SK-N-SH treated with all-trans-retinoic acid at 6 μM for 48 hours (cell line): ENCODE measurements at regions not wholly inside any gene's neighbourhood (a gene's known extent, or its start where the extent isn't known, plus 50 kb on each side); places are given as distances from the start of the nearest gene placed in this dataset.
A peak's percentile ranks its signal among the peaks of the same experiment; 100 is the strongest.

ENCODE experiments used
- ATAC-seq: fragments of 200-7000 bp; cut with Tn5 transposase; 3 replicates; pipeline ENCODE4 v1.9.1; 2020; ENCODE audit warnings: mild to moderate bottlenecking, moderate library complexity
- CREB5 ChIP-seq: fragments of 250-450 bp; sonication (Bioruptor Pico); IDR thresholded peaks from 2 replicates; pipeline ENCODE4 v1.5.1; 2020; ENCODE audit warnings: low read depth, mild to moderate bottlenecking, moderate library complexity
- CSDC2 ChIP-seq: fragments of 250-450 bp; sonication (Bioruptor Pico); IDR thresholded peaks from 2 replicates; pipeline ENCODE4 v1.5.0; 2020; ENCODE audit warnings: mild to moderate bottlenecking, moderate library complexity
- CSRNP3 ChIP-seq: fragments of 250-450 bp; sonication (Bioruptor Pico); IDR thresholded peaks from 2 replicates; pipeline ENCODE4 v1.5.1; 2021; ENCODE audit warnings: mild to moderate bottlenecking, moderate library complexity
- ESRRG ChIP-seq: fragments of 250-450 bp; sonication (Bioruptor Pico); IDR thresholded peaks from 2 replicates; pipeline ENCODE4 v1.6.1; 2021; ENCODE audit warnings: mild to moderate bottlenecking
- GLIS3 ChIP-seq: fragments of 250-450 bp; sonication (Bioruptor Pico); IDR thresholded peaks from 2 replicates; pipeline ENCODE4 v1.5.0; 2020; ENCODE audit warnings: mild to moderate bottlenecking, moderate library complexity
- ISL1 ChIP-seq: fragments of 250-450 bp; sonication (Bioruptor Pico); IDR thresholded peaks from 2 replicates; pipeline ENCODE4 v2.1.2; 2022; ENCODE audit warnings: mild to moderate bottlenecking, moderate library complexity
- OSR1 ChIP-seq: fragments of 250-450 bp; sonication (Bioruptor Pico); IDR thresholded peaks from 2 replicates; pipeline ENCODE4 v1.8.0; 2022; ENCODE audit warnings: moderate library complexity, mild to moderate bottlenecking, inconsistent platforms
- POU6F1 ChIP-seq: fragments of 250-450 bp; sonication (Bioruptor Pico); IDR thresholded peaks from 2 replicates; pipeline ENCODE4 v1.8.0; 2021; ENCODE audit warnings: low read depth, mild to moderate bottlenecking, moderate library complexity, borderline replicate concordance
- PPARA ChIP-seq: fragments of 250-450 bp; sonication (Bioruptor Pico); IDR thresholded peaks from 2 replicates; pipeline ENCODE4 v1.5.0; 2020; ENCODE audit warnings: mild to moderate bottlenecking, borderline replicate concordance
- RARB ChIP-seq: fragments of 250-450 bp; sonication (Bioruptor Pico); IDR thresholded peaks from 2 replicates; pipeline ENCODE4 v1.8.0; 2021; ENCODE audit warnings: mild to moderate bottlenecking, moderate library complexity
- SNAI2 ChIP-seq: fragments of 250-450 bp; sonication (Bioruptor Pico); IDR thresholded peaks from 2 replicates; pipeline ENCODE4 v1.5.0; 2020; ENCODE audit warnings: mild to moderate bottlenecking, moderate library complexity
- TCF4 ChIP-seq: fragments of 250-450 bp; sonication (Bioruptor Pico); IDR thresholded peaks from 2 replicates; pipeline ENCODE4 v1.8.0; 2021; ENCODE audit warnings: mild to moderate bottlenecking, moderate library complexity, borderline replicate concordance
- TOX ChIP-seq: fragments of 250-450 bp; sonication (Bioruptor Pico); IDR thresholded peaks from 2 replicates; pipeline ENCODE4 v1.8.0; 2021; ENCODE audit warnings: mild to moderate bottlenecking, moderate library complexity, borderline replicate concordance
- ZFP3 ChIP-seq: fragments of 250-450 bp; sonication (Bioruptor Pico); IDR thresholded peaks from 2 replicates; pipeline ENCODE4 v1.5.0; 2020; ENCODE audit warnings: mild to moderate bottlenecking, moderate library complexity
- ZFP30 ChIP-seq: fragments of 450-650 bp; formaldehyde crosslinking; IDR thresholded peaks from 2 replicates; pipeline ENCODE4 v1.5.0; 2022; ENCODE audit warnings: mild to moderate bottlenecking, moderate library complexity
- ZNF70 ChIP-seq: fragments of 450-650 bp; formaldehyde crosslinking; IDR thresholded peaks from 2 replicates; pipeline ENCODE4 v1.5.0; 2020; ENCODE audit warnings: mild to moderate bottlenecking, moderate library complexity
- ZNF8 ChIP-seq: fragments of 450-650 bp; formaldehyde crosslinking; IDR thresholded peaks from 2 replicates; pipeline ENCODE4 v1.5.0; 2020; ENCODE audit warnings: mild to moderate bottlenecking, moderate library complexity
- TF ChIP-seq, protein P1 (sequence below): fragments of 250-450 bp; sonication (Bioruptor Pico); IDR thresholded peaks from 2 replicates; pipeline ENCODE4 v1.8.0; 2020; ENCODE audit warnings: mild to moderate bottlenecking, moderate library complexity, borderline replicate concordance

DNA sequence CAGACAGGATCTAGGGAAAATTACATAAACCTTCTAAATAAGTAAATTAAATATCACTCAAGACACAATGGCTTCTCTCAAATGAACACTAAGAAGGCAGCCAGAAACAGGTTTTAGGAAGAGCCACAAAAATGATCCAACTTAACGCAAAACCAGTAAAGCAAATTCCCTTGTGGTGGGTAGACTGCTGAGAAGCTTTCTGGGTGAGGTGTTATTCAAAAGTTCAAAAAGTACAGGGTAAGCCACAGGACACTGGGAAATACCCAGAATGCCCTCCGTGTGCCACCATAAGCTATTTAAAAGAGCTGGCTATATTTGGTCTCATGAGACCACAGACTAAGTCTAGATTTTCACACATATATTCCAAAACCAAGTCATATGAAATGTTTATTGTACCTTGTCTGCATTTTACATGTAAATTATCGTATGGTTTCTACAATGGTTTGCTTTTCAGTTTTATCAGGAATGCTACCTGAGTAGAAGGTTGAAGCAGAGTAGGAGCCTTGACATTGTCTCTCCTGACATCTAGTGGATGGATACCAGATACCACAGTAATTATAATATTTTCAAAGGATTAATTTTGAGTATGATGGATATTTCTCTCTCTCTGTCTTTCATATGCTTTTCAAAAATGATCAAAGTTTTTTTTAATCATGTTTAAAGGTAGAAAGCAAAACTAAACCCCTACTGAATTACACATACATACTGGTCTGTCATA is 109.3 kb upstream of the KLHL13 start:
- TF ChIP-seq CSDC2 (CRISPR knock-in tag) (no peak), OSR1 (CRISPR knock-in tag) (no peak), ISL1 (CRISPR knock-in tag) (peak; percentile 6)
- ATAC-seq, result peak; percentile 74

DNA sequence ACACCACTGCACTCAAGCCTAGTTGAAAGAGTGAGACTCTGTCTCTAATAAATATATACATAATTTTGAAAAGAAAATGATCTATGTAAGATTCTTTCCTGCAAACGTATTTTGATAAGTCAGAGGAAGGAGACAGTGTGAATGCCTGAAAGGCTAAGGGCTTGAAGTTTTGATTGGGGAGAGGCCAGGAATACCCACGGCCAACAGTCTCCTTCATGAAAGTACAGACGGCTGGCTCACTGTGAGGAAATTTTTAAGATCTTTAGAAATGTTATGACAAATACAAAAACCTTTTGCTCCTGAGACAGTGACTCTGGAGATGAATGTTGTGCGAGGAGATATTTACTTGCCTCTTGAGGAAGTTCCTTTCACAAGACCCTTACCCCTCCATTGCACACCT is 111.4 kb upstream of the KLHL13 start:
- no peak for TF ChIP-seq RARB (CRISPR knock-in tag)
- TF ChIP-seq OSR1 (CRISPR knock-in tag), result no peak
- no peak for TF ChIP-seq ZFP30 (CRISPR knock-in tag)
- no peak for TF ChIP-seq TOX (CRISPR knock-in tag)
- TF ChIP-seq ZFP3, result no peak
- ATAC-seq, result no peak

GRCh38 chrX:118228456-118228855 is 111.8 kb upstream of the KLHL13 start:
- no peak for ATAC-seq
- TF ChIP-seq POU6F1 (CRISPR knock-in tag), result no peak

GRCh38 chrX:118231464-118231863 is 114.4 kb upstream of the WDR44 start:
- ATAC-seq, result no peak

More at GRCh38 chrX:118231464-118231863, 114.4 kb upstream of the WDR44 start:
- TF ChIP-seq, protein P1, sequence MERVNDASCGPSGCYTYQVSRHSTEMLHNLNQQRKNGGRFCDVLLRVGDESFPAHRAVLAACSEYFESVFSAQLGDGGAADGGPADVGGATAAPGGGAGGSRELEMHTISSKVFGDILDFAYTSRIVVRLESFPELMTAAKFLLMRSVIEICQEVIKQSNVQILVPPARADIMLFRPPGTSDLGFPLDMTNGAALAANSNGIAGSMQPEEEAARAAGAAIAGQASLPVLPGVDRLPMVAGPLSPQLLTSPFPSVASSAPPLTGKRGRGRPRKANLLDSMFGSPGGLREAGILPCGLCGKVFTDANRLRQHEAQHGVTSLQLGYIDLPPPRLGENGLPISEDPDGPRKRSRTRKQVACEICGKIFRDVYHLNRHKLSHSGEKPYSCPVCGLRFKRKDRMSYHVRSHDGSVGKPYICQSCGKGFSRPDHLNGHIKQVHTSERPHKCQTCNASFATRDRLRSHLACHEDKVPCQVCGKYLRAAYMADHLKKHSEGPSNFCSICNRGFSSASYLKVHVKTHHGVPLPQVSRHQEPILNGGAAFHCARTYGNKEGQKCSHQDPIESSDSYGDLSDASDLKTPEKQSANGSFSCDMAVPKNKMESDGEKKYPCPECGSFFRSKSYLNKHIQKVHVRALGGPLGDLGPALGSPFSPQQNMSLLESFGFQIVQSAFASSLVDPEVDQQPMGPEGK (CRISPR knock-in tag), result no peak
- no peak for TF ChIP-seq SNAI2 (CRISPR knock-in tag)
- TF ChIP-seq POU6F1 (CRISPR knock-in tag), result no peak
- no peak for TF ChIP-seq GLIS3 (CRISPR knock-in tag)
- TF ChIP-seq CSRNP3 (CRISPR knock-in tag), result no peak
- TF ChIP-seq CSDC2 (CRISPR knock-in tag), result no peak
- TF ChIP-seq RARB (CRISPR knock-in tag), result no peak
- TF ChIP-seq TCF4 (CRISPR knock-in tag), result no peak
- TF ChIP-seq ZNF8 (CRISPR knock-in tag), result no peak
- TF ChIP-seq ZFP30 (CRISPR knock-in tag), result no peak
- no peak for TF ChIP-seq ISL1 (CRISPR knock-in tag)
- TF ChIP-seq ESRRG (CRISPR knock-in tag), result no peak
- TF ChIP-seq PPARA (CRISPR knock-in tag), result no peak
- TF ChIP-seq CREB5 (CRISPR knock-in tag), result no peak
- no peak for TF ChIP-seq ZNF70 (CRISPR knock-in tag)
- no peak for TF ChIP-seq TOX (CRISPR knock-in tag)
- no peak for TF ChIP-seq OSR1 (CRISPR knock-in tag)
